H1 (cell line): ENCODE measurements at regions not wholly inside any gene's neighbourhood (a gene's known extent, or its start where the extent isn't known, plus 50 kb on each side); places are given as distances from the start of the nearest gene placed in this dataset.

Experiments used
- CTCF ChIA-PET: fragments of 300-600 bp; sonication (Branson Sonifier 250); formaldehyde crosslinking; loops from one replicate; lab custom pipeline; 2021; ENCODE audit not compliant: partially characterized antibody; lab: Charles Lee
- POLR2A ChIA-PET: fragments of 300-600 bp; sonication (Branson Sonifier 250); formaldehyde crosslinking; loops from one replicate; lab custom pipeline; 2021; ENCODE audit warnings: inconsistent platforms; ENCODE audit not compliant: partially characterized antibody; lab: Charles Lee
- DNase-seq, 2 experiments: peaks; one replicate each; pipeline versions ENCODE4 v3.0.0 to v3.0.0-alpha.2; 2010 to 2022; ENCODE audit warnings: low spot score in 2 of 2, low read depth in 1 of 2, mixed read lengths in 1 of 2
- FAIRE-seq: peaks from 2 replicates; lab custom pipeline; 2011; peaks lifted over from hg19 to GRCh38; lab: Jason Lieb, UNC
- H2AFZ ChIP-seq: 2 replicates; pipeline ENCODE4 v1.8.1; 2012; ENCODE audit warnings: low read length, inconsistent platforms
- H2AK5ac ChIP-seq: 2 replicates; pipeline ENCODE4 v1.6.1; 2013; ENCODE audit warnings: low read depth, low read length
- H2BK120ac ChIP-seq: replicated peaks from 2 replicates; pipeline ENCODE3; 2013; ENCODE audit warnings: low read depth, low read length, inconsistent platforms
- H2BK12ac ChIP-seq: 2 replicates; pipeline ENCODE4 v1.6.1; 2013; ENCODE audit warnings: low read depth, low read length
- H2BK15ac ChIP-seq: 2 replicates; pipeline ENCODE4 v1.6.1; 2013; ENCODE audit warnings: low read length
- H2BK20ac ChIP-seq: 2 replicates; pipeline ENCODE4 v1.6.1; 2013; ENCODE audit warnings: low read length
- H2BK5ac ChIP-seq: 2 replicates; pipeline ENCODE4 v1.6.1; 2013; ENCODE audit warnings: low read depth, low read length
- H3K14ac ChIP-seq: 2 replicates; pipeline ENCODE4 v1.6.1; 2013; ENCODE audit warnings: inconsistent platforms; ENCODE audit not compliant: insufficient read length
- H3K18ac ChIP-seq: 2 replicates; pipeline ENCODE4 v1.6.1; 2013; ENCODE audit warnings: low read length; ENCODE audit errors: extremely low read depth
- H3K23ac ChIP-seq: 2 replicates; pipeline ENCODE4 v1.6.1; 2013; ENCODE audit warnings: inconsistent platforms; ENCODE audit not compliant: insufficient read length
- H3K23me2 ChIP-seq: 2 replicates; pipeline ENCODE4 v1.6.1; 2013; ENCODE audit warnings: low read depth, low read length
- H3K27ac ChIP-seq: 2 replicates; pipeline ENCODE4 v1.6.1; 2011; ENCODE audit warnings: low read depth, low read length, inconsistent platforms
- H3K27me3 ChIP-seq, 4 experiments: replicated peaks in 1 of 4; 1 replicate in 1 of 4; 2 replicates in 3 of 4; pipeline versions ENCODE4 v1.6.1 to v1.8.1; 2011 to 2013; ENCODE audit warnings: low read length in 3 of 4, mild to moderate bottlenecking in 3 of 4, inconsistent platforms in 2 of 4, mixed read lengths in 2 of 4, moderate library complexity in 1 of 4; ENCODE audit not compliant: control insufficient read depth in 3 of 4, insufficient read depth in 3 of 4; ENCODE audit errors: extremely low read depth in 1 of 4
- H3K36me3 ChIP-seq, 4 experiments: 2 replicates each; pipeline versions ENCODE4 v1.6.1 to v1.8.1; 2011 to 2013; ENCODE audit warnings: mild to moderate bottlenecking in 4 of 4, low read length in 3 of 4, moderate library complexity in 2 of 4, control low read depth in 1 of 4, inconsistent platforms in 1 of 4; ENCODE audit not compliant: insufficient read depth in 4 of 4, control insufficient read depth in 2 of 4
- H3K4ac ChIP-seq: replicated peaks from 2 replicates; pipeline ENCODE3; 2013; ENCODE audit warnings: low read length, low read depth, mixed read lengths, inconsistent platforms; ENCODE audit not compliant: insufficient read length
- H3K4me1 ChIP-seq, 4 experiments: replicated peaks in 1 of 4; 1 replicate in 1 of 4; 2 replicates in 3 of 4; pipeline versions ENCODE4 v1.6.1 to v1.8.1; 2011 to 2013; ENCODE audit warnings: low read length in 3 of 4, inconsistent platforms in 2 of 4, mixed read lengths in 1 of 4; ENCODE audit not compliant: insufficient read depth in 4 of 4, control insufficient read depth in 3 of 4
- H3K4me2 ChIP-seq, 2 experiments: 2 replicates each; pipeline versions ENCODE4 v1.6.1 to v1.8.1; 2011 to 2013; ENCODE audit warnings: low read depth in 2 of 2, low read length in 2 of 2, control low read depth in 1 of 2, inconsistent platforms in 1 of 2, mild to moderate bottlenecking in 1 of 2; ENCODE audit not compliant: insufficient read depth in 1 of 2
- H3K4me3 ChIP-seq, 4 experiments: fragments of 200-600, 300-600 bp in 1 of 4; sonication (generic), shearing (Covaris generic), sonication (Bioruptor Twin) in 1 of 4; 2 replicates each; pipeline versions ENCODE4 v1.5.1 to v1.8.1; 2011 to 2016; ENCODE audit warnings: low read length in 4 of 4, low read depth in 3 of 4, control low read depth in 2 of 4, inconsistent platforms in 2 of 4, mild to moderate bottlenecking in 2 of 4, mixed read lengths in 1 of 4, moderate library complexity in 1 of 4; ENCODE audit not compliant: insufficient read depth in 2 of 4; ENCODE audit errors: extremely low read depth in 1 of 4
- H3K56ac ChIP-seq: replicated peaks from 2 replicates; pipeline ENCODE3; 2013; ENCODE audit warnings: low read depth, mild to moderate bottlenecking, mixed read lengths, low read length, inconsistent platforms; ENCODE audit not compliant: insufficient read length
- H3K79me1 ChIP-seq: 2 replicates; pipeline ENCODE4 v1.6.1; 2013; ENCODE audit warnings: low read depth, low read length, control low read depth
- H3K79me2 ChIP-seq, 2 experiments: 2 replicates each; pipeline versions ENCODE4 v1.6.1 to v1.8.1; 2012 to 2013; ENCODE audit warnings: low read length in 2 of 2, mild to moderate bottlenecking in 2 of 2, inconsistent platforms in 1 of 2; ENCODE audit not compliant: insufficient read depth in 2 of 2, control insufficient read depth in 1 of 2
- H3K9ac ChIP-seq, 4 experiments: replicated peaks in 1 of 4; 1 replicate in 1 of 4; 2 replicates in 3 of 4; pipeline versions ENCODE4 v1.6.1 to v1.8.1; 2011 to 2013; ENCODE audit warnings: low read depth in 3 of 4, low read length in 3 of 4, control low read depth in 2 of 4, mild to moderate bottlenecking in 2 of 4, moderate library complexity in 2 of 4, inconsistent platforms in 1 of 4; ENCODE audit errors: extremely low read depth in 1 of 4
- H3K9me3 ChIP-seq, 2 experiments: 2 replicates each; pipeline versions ENCODE4 v1.6.1 to v1.8.1; 2012 to 2013; ENCODE audit warnings: mild to moderate bottlenecking in 2 of 2, moderate library complexity in 2 of 2, control low read depth in 1 of 2, inconsistent platforms in 1 of 2, low read depth in 1 of 2, low read length in 1 of 2, mixed read lengths in 1 of 2; ENCODE audit not compliant: insufficient read depth in 2 of 2
- H4K20me1 ChIP-seq, 2 experiments: replicated peaks in 1 of 2; 2 replicates each; pipeline versions ENCODE3 to v1.8.1; 2011 to 2013; ENCODE audit warnings: inconsistent platforms in 2 of 2, low read length in 2 of 2, mild to moderate bottlenecking in 1 of 2; ENCODE audit not compliant: insufficient read depth in 2 of 2, control insufficient read depth in 1 of 2
- H4K5ac ChIP-seq: 2 replicates; pipeline ENCODE4 v1.6.1; 2013; ENCODE audit warnings: low read length, low read depth, mixed read lengths, inconsistent platforms; ENCODE audit not compliant: insufficient read length
- H4K8ac ChIP-seq: 2 replicates; pipeline ENCODE4 v1.8.0; 2013; ENCODE audit warnings: mild to moderate bottlenecking, moderate library complexity, low read length, inconsistent platforms; ENCODE audit not compliant: insufficient read depth; ENCODE audit errors: extremely low read depth
- H4K91ac ChIP-seq: replicated peaks from 2 replicates; pipeline ENCODE3; 2013; ENCODE audit warnings: low read length, mixed read lengths, inconsistent platforms; ENCODE audit not compliant: insufficient read length
- SP4 ChIP-seq: IDR thresholded peaks from 2 replicates; pipeline ENCODE4 v1.6.1; 2012; ENCODE audit warnings: low read length, inconsistent platforms
- YY1 ChIP-seq: IDR thresholded peaks from 2 replicates; pipeline ENCODE4 v1.6.1; 2011; ENCODE audit warnings: low read depth, mild to moderate bottlenecking, low read length
- WGBS, 2 experiments: shearing (Covaris generic) in 1 of 2; methylation state at CpG; one replicate each; pipeline versions ENCODE4 v1.1.6 to v1.1.7; 2013 to 2015; ENCODE audit warnings: low lambda C conversion rate in 2 of 2, mixed read lengths in 2 of 2, inconsistent platforms in 1 of 2, low coverage in 1 of 2, missing lambda C conversion rate in 1 of 2; ENCODE audit not compliant: insufficient replicate concordance in 2 of 2, insufficient coverage in 1 of 2, insufficient read length in 1 of 2; ENCODE audit errors: extremely low coverage in 1 of 2, missing lambda C conversion rate in 1 of 2; 5-methylcytosine and 5-hydroxymethylcytosine counted together

DNA sequence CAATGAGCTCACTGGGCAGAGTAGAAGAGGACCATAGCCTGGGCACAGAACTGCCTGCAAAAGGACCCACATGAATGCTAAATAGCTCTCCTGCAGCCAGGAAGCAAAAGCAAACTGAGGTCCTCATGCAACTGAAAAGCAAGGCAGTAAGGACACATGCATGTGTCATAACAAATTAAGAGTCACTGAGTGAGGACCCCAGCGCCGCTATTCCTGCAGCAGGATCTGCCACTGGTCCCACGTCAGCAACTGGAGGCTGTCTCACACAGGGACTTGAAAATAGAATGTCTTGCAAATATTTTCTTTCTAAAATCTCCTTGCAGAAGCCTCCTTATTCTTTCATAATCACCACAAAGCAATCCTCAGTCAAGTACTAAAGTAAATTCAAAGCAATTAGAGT, 559.6 kb upstream of the DAB1 start:
- Histone ChIP-seq H3K4ac (no peak overlapping the region), H3K27ac (no peak overlapping the region), H2BK20ac (0 out of 2 replicates have a peak overlapping the region, but pooled peaks have one; percentile 15), H3K18ac (peak overlapping the region; percentile 3; the same call in 1 of the 2 replicates), H3K56ac (no peak overlapping the region), H3K14ac (no peak overlapping the region), H2BK120ac (no peak overlapping the region), H3K79me1 (no peaks in the 10 kb centered on the region), H3K9me3 (no peaks in the 10 kb centered on the region), H2AK5ac (no peak overlapping the region), H4K8ac (no peak overlapping the region), H2BK15ac (no peak overlapping the region), H4K91ac (peak overlapping the region; percentile 36), H3K4me1 (peaks cover 4 to 23% (median 14%) of the 10 kb centered on the region in 4 experiments; a peak in 5 of 7 replicates), H3K79me2 (no peaks in the 10 kb centered on the region), H2BK5ac (no peak overlapping the region), H3K23ac (no peak overlapping the region), H4K20me1 (no peaks in the 10 kb centered on the region), H2BK12ac (peak overlapping the region; percentile 20; the same call in 1 of the 2 replicates), H3K9ac (no peak overlapping the region), H3K36me3 (no peaks in the 10 kb centered on the region), H4K5ac (no peak overlapping the region), H3K23me2 (no peaks in the 10 kb centered on the region), H3K27me3 (no peaks in the 10 kb centered on the region; a peak in 1 of 7 replicates), H2AFZ (no peak overlapping the region), H3K4me2 (no peak overlapping the region), H3K4me3 (no peak overlapping the region)
- DNase-seq (no peak), FAIRE-seq (no peak)
- ChIA-PET POLR2A (no interaction called here), CTCF (interaction anchor here (1.2 kb wide), 2 partner anchors 15 to 202 kb away, joined by 3 read pairs; no protein-coding TSS in a partner anchor)
- TF ChIP-seq YY1 (no peak), SP4 (no peak)
- 95% methylated on average over 3 of the region's 3 CpGs; no CpG with 5 or more reads in 1 of the 2 experiments for WGBS, 2 experiments
